Activated CD4-positive, alpha-beta T cell treated with anti-CD3 and anti-CD28 coated beads, Interleukin-2, Interleukin-4, amounts not matched to agents 100 ng/mL and 50 ng/mL, durations not matched to agents 16 hours and 8 hours (primary cell): ENCODE measurements at regions not wholly inside any gene's neighbourhood (a gene's known extent, or its start where the extent isn't known, plus 50 kb on each side); places are given as distances from the start of the nearest gene placed in this dataset.

Source experiments
- DNase-seq: peaks from one replicate; pipeline ENCODE4 v3.0.0-alpha.2; 2020; ENCODE audit warnings: low spot score

DNA sequence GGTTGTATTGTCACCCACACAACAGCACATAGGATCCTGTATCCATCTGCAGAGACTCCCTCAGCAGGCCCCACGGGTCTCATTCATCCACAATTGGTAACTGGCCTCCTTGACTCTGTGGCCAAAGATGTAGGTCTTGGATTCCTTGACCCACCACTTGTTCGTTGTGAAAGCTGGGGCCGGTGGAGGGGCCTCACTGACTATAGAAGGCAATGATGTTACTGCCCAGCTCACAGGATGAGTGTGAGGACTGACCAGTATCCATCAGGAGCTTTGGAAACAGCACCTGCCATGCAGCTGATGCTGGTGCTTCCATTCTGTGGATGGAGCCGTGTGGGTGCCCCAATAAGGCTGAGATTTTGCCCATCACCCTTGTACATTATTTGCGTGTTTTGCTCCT, 615.7 kb downstream of the BRD1 start:
- no peak for DNase-seq

DNA sequence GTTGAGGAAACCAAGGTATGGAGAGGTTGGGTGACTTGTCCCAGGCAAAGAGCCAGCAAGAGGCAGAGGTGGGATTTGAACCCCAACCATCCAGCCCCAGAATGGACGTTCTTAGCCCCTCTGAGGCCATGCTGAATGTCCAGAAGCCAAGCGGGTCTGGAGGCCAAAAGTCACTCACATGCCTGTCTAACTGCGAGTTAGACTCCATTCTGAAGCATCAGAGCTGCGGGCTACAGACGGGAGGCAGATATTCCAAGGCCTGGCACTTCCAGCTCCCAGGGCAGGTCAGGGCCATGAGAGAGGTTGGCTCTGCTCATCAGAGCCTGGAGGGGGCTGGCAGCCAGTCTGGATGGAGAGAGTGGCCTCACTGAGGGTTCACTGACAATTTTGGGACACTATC, 616.5 kb downstream of the BRD1 start:
- DNase-seq, result no peak

DNA sequence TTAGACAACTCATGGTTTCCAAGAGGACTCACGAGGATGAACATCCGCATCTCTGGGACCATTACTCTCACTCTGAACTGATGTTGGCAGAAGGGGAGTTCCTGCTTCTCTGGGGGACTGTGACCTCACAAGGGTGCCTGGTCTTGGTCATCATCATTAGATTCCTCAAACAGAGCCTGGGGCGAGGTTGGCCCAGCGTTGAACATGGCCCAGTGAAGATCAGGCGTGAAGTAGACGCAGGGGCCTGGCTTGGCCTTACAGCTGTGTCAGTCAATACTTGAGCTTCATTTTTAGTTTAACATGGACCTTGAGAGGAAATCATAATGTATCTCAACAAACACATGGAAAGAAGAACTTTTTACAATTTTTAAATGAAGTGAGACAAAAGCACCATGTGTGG, 617.1 kb downstream of the BRD1 start:
- DNase-seq, result no peak

GRCh38 chr22:49209452-49210195, 618.0 kb downstream of the BRD1 start:
- no peak for DNase-seq

GRCh38 chr22:49208768-49209252, 618.9 kb downstream of the BRD1 start:
- DNase-seq, result no peak

DNA sequence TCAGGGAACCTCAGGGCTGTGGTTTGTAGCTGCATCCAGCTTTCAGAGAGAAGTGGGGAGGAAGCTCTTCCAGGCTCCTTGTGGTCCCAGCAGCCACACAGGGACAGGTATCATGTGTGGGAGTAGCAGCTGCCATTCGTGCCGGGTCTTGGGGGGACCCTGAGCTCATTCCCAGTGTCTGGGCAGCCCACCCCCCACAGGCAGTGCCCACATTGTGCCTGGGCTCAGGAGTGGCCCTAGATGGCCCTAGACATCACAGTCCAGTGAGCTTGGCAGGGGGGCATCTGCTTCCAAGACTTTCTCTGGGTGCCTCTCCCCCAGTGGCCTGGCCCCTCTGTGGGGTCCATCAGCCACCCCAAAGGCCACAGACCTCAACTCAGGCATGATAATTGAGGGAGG, 619.7 kb downstream of the BRD1 start:
- no peak for DNase-seq

- no peak for DNase-seq
These were observed 620.4 kb downstream of the BRD1 start for GRCh38 chr22:49207008-49208003.

- no peak for DNase-seq
These were observed 621.4 kb downstream of the BRD1 start for GRCh38 chr22:49206281-49206680.

DNA sequence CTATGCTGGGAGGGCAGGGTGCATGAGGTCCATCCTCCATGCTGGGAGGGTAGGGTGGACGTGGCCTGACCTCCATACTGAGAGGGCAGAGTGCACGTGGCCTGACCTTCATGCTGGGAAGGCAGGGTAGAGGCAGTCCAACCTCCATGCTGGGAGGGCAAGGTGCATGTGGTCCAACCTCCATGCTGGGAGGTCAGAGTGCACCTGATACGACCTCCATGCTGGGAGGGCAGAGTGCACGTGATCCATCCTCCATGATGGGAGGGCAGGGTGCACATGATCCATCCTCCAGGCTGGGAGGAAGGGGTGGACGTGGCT, 622.2 kb downstream of the BRD1 start:
- DNase-seq, result no peak

DNA sequence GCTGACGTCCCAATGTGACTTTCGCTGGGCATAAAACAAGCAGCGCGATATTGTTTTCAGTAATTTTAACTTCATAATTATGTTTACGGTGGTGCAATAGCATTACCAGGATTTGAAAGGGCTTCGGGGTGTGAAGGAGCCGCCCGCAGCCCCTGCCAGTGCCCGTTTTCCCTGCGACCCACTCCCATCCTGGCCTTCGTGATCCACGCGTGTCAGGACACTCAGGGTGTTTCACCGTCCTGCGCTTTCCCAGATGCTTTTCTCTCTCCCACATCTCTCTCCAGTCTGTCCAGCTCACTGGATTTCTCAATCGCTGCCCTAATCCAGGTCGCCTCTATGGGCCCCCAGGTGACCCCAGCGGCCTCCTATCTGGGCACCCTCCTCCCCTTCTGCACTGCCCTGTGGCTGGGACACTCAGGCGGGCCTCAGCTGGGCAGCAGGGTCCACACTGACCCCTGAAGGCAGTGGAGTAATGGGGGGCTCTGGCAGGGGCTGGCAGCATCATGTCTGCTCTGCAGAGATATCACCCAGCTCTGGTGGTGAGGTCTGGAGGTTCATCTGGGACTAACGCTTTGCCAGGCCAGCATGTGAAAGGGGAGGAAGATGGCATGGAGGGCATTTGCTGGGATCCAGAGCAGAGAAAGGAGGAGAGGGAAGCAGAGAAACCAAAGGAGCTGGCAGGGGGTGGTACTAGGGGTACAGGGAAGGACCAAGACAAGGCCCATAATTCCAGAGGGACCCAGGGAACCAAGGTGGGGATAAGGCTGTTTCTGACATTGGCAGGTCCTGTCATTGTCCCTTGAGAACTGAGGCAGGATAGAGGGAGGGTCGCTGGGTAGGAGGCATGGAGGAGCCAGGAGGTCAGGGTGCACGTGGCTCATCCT, 622.8 kb downstream of the BRD1 start:
- DNase-seq, result no peak

GRCh38 chr22:49203859-49204598, 623.6 kb downstream of the BRD1 start:
- no peak for DNase-seq

GRCh38 chr22:49203091-49203858, 624.4 kb downstream of the BRD1 start:
- DNase-seq, result no peak

DNA sequence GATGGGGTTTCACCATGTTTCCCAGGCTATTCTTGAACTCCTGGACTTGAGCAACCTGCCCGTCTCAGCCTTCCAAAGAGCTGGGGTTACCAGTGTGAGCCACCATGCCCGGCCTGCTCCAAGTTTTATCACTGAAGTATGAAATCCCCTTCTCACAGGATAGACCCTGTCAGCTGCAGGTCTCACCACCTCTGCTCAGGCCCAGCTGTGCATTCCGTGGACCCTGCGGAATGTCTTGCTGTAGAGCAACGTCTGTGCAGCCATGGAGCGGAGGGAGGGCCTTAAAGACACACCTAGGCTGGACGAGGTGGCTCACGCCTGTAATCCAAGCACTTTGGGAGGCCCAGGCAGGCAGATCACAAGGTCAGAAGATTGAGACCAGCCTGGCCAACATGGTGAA, 625.4 kb downstream of the BRD1 start:
- no peak for DNase-seq

DNA sequence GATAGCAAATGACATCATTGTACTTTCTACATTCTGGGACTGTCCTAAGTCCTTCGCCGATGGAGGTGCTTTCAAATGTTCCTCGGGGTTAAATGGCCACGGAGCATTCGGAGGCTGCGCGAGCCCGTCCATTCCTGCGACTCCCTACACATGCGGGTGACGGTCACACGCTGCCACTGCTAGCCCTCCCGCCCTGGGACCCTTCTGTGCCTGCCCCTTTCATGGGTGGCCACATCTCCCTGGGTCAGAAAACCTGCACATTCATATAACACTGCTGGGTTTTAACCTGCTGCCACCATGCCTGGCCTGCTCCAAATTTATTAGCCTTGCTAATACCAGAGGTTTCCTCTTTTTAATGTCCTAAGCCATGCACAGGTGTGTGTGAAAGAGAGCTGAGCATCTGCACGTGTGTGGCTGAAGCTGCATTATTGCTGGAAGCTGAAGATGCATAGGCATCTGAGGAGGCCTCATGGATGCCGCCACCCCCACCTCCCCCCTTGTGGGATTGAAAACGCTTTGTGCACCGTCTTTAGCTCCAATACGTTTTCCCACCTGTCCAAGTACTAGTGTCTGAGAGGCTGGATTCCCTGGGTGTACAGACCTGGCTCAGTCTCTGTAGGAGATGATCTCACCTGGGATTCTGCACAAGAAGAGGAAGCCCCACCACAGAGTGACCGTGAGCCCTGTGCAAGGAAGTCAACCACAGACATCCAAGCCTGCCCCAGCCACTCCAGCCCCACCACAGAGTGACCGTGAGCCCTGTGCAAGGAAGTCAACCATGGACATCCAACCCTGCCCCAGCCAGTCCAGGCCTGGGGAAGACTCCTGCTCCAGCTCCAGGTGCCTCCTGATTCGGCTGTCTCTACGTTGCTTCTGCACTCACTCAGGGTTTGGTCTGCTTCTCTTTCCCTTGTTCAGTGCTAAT, 626.4 kb downstream of the BRD1 start:
- no peak for DNase-seq

GRCh38 chr22:49199224-49199623, 628.4 kb downstream of the BRD1 start:
- DNase-seq, result no peak

DNA sequence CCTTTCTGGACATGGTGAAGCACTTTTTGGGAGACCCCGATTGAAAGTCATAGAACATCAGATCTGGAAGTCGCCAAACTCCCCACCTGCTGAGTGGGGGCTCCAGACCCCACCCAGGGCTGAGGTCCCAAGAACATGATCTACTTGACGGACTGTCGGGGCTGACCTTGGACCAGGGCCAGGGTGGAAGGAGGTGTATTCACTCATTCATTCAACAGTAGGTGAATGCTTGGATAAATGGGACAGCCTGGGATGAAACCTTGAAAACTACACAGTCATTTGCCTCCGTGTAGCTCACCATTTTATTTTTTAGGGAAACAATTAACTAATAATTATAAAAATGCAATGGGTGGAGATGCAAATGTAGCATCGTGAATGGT, 629.0 kb downstream of the BRD1 start:
- no peak for DNase-seq

- no peak for DNase-seq
These were observed 629.5 kb downstream of the BRD1 start for GRCh38 chr22:49197986-49198704.

DNA sequence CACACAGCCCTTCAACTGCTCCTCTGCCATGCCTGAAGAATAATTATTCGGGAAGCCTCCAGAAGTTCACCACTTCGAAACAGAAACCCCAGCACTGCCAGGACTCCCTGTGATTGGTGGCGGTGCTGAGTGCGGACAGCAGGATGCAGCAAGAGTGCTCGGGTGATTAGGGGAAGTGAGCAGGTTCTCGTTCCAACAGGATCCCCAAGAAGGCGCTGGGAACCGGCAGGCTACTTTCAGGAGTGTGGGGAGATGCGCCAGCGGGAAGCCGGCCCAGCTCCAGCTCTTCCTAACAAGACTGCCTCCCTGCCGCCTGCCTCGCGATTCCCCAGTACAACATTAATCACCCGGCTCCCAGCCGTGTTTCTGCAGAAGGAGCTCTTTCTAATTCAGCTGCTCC, 630.2 kb downstream of the BRD1 start:
- no peak for DNase-seq

GRCh38 chr22:49196046-49196511, 631.6 kb downstream of the BRD1 start:
- DNase-seq, result no peak
